ENCODE measurements at regions not wholly inside any gene's neighbourhood (a gene's known extent, or its start where the extent isn't known, plus 50 kb on each side); places are given as distances from the start of the nearest gene placed in this dataset.
A peak's percentile ranks its signal among the peaks of the same experiment; 100 is the strongest.

DNA sequence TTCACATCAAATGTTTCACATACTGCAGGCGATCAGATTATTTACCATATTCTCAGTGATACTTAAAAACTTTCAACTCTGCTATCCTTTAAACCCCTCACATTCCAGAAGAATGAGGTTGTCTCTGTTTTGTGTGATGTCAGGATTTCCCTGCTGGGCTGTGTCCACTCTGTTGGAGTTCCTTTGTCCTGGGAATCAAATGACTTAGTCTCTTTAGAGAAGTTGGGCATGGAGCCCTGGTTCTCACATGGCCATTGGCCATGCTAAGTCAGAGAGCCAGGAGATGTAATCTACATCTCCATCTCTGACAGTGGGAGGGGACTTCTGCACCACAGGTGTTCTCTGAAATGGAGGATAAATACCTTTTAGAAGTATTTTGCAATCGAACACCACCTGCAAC lies 205.1 kb upstream of the MAF start:
- Histone ChIP-seq H4K8ac (ENCODE audit: low read length) (no peak overlapping the region), H2BK120ac (ENCODE audit: low read depth, low read length) (no peak overlapping the region), H3K18ac (ENCODE audit: low read depth in 1 of 2, low read length in 2 of 2) (no peak overlapping the region), H4K91ac (ENCODE audit: low read length) (no peak overlapping the region), H3K4me3 (ENCODE audit: insufficient read depth in 1 of 2, low read depth in 1 of 2, low read length in 2 of 2) (no peak overlapping the region), H2BK15ac (ENCODE audit: low read depth, poor library complexity, severe bottlenecking) (no peak overlapping the region), H3K27me3 (ENCODE audit: control insufficient read depth in 1 of 2, insufficient read depth in 1 of 2, low read length in 2 of 2) (peaks cover 0 to 33% of the 10 kb centered on the region in 2 experiments), H3K4me2 (ENCODE audit: low read length, poor library complexity, severe bottlenecking) (no peak overlapping the region), H2AK5ac (ENCODE audit: low read length, severe bottlenecking) (no peak overlapping the region), H3K4me1 (ENCODE audit: control insufficient read depth, insufficient read depth, low read depth, low read length) (peaks cover 7% of the 10 kb centered on the region), H3K27ac (ENCODE audit: low read length, poor library complexity, severe bottlenecking) (no peak overlapping the region), H3K36me3 (ENCODE audit: control insufficient read depth in 1 of 2, insufficient read depth in 2 of 2, low read depth in 1 of 2, low read length in 2 of 2) (no peaks in the 10 kb centered on the region), H3K4ac (ENCODE audit: low read depth in 1 of 2, low read length in 2 of 2) (no peak overlapping the region), H3K23ac (ENCODE audit: low read length in 2 of 2) (no peak overlapping the region), H3K79me1 (replicated peaks; ENCODE audit: low read length, poor library complexity, severe bottlenecking) (no peaks in the 10 kb centered on the region), H3K9me3 (ENCODE audit: control insufficient read depth, low read length) (peaks cover 2% of the 10 kb centered on the region), H2BK12ac (ENCODE audit: low read length in 2 of 2) (no peak overlapping the region), H2AFZ (ENCODE audit: low read depth, low read length) (no peak overlapping the region), H3K9ac (ENCODE audit: low read length) (no peak overlapping the region), H2BK5ac (ENCODE audit: low read depth, low read length, poor library complexity, severe bottlenecking) (no peak overlapping the region), H3K14ac (ENCODE audit: low read length in 2 of 2) (no peak overlapping the region)
- no peak for DNase-seq
- WGBS, result 71% methylated on average over 1 of the region's 2 CpGs

DNA sequence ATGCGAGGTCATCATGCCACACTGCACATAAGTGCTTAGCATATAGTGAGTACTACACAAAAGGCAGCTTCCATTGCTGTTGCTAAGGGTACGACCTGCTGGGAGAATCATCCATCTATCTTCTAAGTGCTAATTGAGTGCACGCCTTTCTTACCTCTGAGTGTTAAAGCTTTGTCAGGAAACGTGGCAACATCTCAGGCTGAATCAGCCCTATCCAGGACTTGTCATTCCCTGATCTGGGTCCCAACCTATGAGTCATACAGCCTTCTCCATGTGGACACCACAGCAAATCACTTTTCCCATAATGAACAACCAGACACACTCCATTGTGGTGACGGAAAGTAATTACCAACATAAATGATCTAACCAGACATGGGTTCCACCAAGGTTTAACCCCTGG lies 201.1 kb upstream of the MAF start:
- Histone ChIP-seq H2AFZ (ENCODE audit: low read depth, low read length) (no peak overlapping the region), H3K9ac (ENCODE audit: low read length) (no peak overlapping the region), H2BK5ac (ENCODE audit: low read depth, low read length, poor library complexity, severe bottlenecking) (no peak overlapping the region), H2AK5ac (ENCODE audit: low read length, severe bottlenecking) (no peak overlapping the region), H3K27ac (ENCODE audit: low read length, poor library complexity, severe bottlenecking) (no peak overlapping the region), H2BK15ac (ENCODE audit: low read depth, poor library complexity, severe bottlenecking) (no peak overlapping the region), H2BK120ac (ENCODE audit: low read depth, low read length) (no peak overlapping the region), H3K36me3 (ENCODE audit: control insufficient read depth in 1 of 2, insufficient read depth in 2 of 2, low read depth in 1 of 2, low read length in 2 of 2) (no peaks in the 10 kb centered on the region), H2BK12ac (ENCODE audit: low read length in 2 of 2) (no peak overlapping the region), H3K4me2 (ENCODE audit: low read length, poor library complexity, severe bottlenecking) (no peak overlapping the region), H3K4ac (ENCODE audit: low read depth in 1 of 2, low read length in 2 of 2) (no peak overlapping the region), H3K9me3 (ENCODE audit: control insufficient read depth, low read length) (peaks cover 2% of the 10 kb centered on the region), H3K23ac (ENCODE audit: low read length in 2 of 2) (no peak overlapping the region), H3K4me3 (ENCODE audit: insufficient read depth in 1 of 2, low read depth in 1 of 2, low read length in 2 of 2) (no peak overlapping the region), H3K4me1 (ENCODE audit: control insufficient read depth, insufficient read depth, low read depth, low read length) (no peaks in the 10 kb centered on the region), H3K79me1 (replicated peaks; ENCODE audit: low read length, poor library complexity, severe bottlenecking) (no peaks in the 10 kb centered on the region), H4K91ac (ENCODE audit: low read length) (no peak overlapping the region), H3K14ac (ENCODE audit: low read length in 2 of 2) (no peak overlapping the region), H4K8ac (ENCODE audit: low read length) (no peak overlapping the region), H3K27me3 (ENCODE audit: control insufficient read depth in 1 of 2, insufficient read depth in 1 of 2, low read length in 2 of 2) (peaks cover 0 to 14% of the 10 kb centered on the region in 2 experiments), H3K18ac (ENCODE audit: low read depth in 1 of 2, low read length in 2 of 2) (no peak overlapping the region)
- 66% methylated on average over 5 of the region's 5 CpGs for WGBS
- peak; percentile 5 for DNase-seq

DNA sequence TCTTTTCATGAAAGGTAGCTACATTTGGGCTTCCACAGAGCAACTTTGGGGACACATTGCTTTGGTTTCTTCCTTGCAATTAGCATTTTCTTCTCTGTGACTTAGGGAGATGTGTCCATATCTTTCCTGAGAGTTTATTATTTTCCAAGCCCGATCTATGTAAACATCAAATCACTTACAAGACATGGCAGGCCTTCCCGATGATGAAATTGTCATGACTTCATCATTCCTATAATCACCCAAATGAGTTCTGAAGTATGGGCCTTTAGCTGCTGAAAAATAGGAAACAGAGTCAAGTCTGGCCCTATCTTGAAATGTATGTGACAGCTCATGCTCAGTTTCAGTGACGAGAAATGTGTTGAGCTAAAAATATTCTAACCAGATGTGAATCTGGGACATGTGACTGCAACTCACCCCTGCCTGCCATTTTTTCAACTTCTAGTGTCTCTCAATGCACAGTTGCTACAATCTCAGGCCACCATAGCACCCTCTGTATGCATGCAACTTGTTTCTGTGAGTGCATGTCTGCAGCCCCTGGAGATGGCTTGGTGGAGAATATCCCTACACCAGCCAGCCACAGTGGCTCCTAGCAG lies 199.6 kb upstream of the MAF start:
- H3K27ac ChIP-seq (ENCODE audit: low read length, poor library complexity, severe bottlenecking), result no peak overlapping the region
- no peak overlapping the region for H2AK5ac ChIP-seq (ENCODE audit: low read length, severe bottlenecking)
- H4K8ac ChIP-seq (ENCODE audit: low read length), result no peak overlapping the region
- peaks cover 0 to 7% of the 10 kb centered on the region in 2 experiments for H3K27me3 ChIP-seq (ENCODE audit: control insufficient read depth in 1 of 2, insufficient read depth in 1 of 2, low read length in 2 of 2)
- no peak overlapping the region for H2BK5ac ChIP-seq (ENCODE audit: low read depth, low read length, poor library complexity, severe bottlenecking)
- H3K14ac ChIP-seq (ENCODE audit: low read length in 2 of 2), result no peak overlapping the region
- no peak overlapping the region for H3K4ac ChIP-seq (ENCODE audit: low read depth in 1 of 2, low read length in 2 of 2)
- no peaks in the 10 kb centered on the region for H3K36me3 ChIP-seq (ENCODE audit: control insufficient read depth in 1 of 2, insufficient read depth in 2 of 2, low read depth in 1 of 2, low read length in 2 of 2)
- H3K4me2 ChIP-seq (ENCODE audit: low read length, poor library complexity, severe bottlenecking), result no peak overlapping the region
- H3K9ac ChIP-seq (ENCODE audit: low read length), result no peak overlapping the region
- no peaks in the 10 kb centered on the region for H3K4me1 ChIP-seq (ENCODE audit: control insufficient read depth, insufficient read depth, low read depth, low read length)
- no peaks in the 10 kb centered on the region for H3K79me1 ChIP-seq (replicated peaks; ENCODE audit: low read length, poor library complexity, severe bottlenecking)
- H2BK120ac ChIP-seq (ENCODE audit: low read depth, low read length), result no peak overlapping the region
- no peak overlapping the region for H3K23ac ChIP-seq (ENCODE audit: low read length in 2 of 2)
- no peak overlapping the region for H3K4me3 ChIP-seq (ENCODE audit: insufficient read depth in 1 of 2, low read depth in 1 of 2, low read length in 2 of 2)
- 69% methylated on average over 3 of the region's 3 CpGs for WGBS
- DNase-seq, result no peak
- H2BK12ac ChIP-seq (ENCODE audit: low read length in 2 of 2), result peak overlapping the region in 1 of 2 experiments; percentile 24
- no peak overlapping the region for H2AFZ ChIP-seq (ENCODE audit: low read depth, low read length)
- H2BK15ac ChIP-seq (ENCODE audit: low read depth, poor library complexity, severe bottlenecking), result no peak overlapping the region
- no peak overlapping the region for H4K91ac ChIP-seq (ENCODE audit: low read length)
- no peak overlapping the region for H3K18ac ChIP-seq (ENCODE audit: low read depth in 1 of 2, low read length in 2 of 2)
- peaks cover 2% of the 10 kb centered on the region for H3K9me3 ChIP-seq (ENCODE audit: control insufficient read depth, low read length)

DNA sequence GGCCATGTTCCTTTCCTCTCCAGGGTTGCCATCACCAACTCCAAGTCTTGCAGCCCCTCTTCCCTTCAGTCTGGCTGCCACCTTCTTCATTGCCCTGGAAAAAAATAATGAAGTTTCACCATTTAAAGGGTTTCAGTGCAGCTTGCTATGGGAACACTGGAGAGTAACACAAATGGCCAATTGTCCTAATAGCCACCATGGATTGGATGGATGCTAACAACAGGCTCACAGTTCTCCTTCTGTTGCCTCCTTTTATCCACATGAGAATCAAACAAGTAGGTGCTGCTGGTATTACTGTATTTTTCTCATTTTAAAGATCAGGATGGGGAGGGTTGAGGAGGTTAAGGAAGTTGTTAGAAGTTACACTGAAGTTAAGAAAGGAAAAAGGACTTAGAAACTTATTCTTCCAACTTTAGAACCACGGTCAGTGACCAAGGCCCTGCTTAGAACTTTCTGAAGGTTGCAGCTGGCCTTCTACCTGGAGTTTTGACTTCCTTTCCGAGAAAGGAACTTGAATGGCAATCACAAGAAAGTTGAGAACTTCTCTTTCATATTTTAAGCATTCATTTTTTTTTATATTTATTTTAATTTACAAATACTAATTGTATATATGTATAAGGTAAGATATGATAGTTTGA lies 198.0 kb upstream of the MAF start:
- H2BK5ac ChIP-seq (ENCODE audit: low read depth, low read length, poor library complexity, severe bottlenecking), result no peak overlapping the region
- no peaks in the 10 kb centered on the region for H3K79me1 ChIP-seq (replicated peaks; ENCODE audit: low read length, poor library complexity, severe bottlenecking)
- H3K4me2 ChIP-seq (ENCODE audit: low read length, poor library complexity, severe bottlenecking), result no peak overlapping the region
- H3K4me3 ChIP-seq (ENCODE audit: insufficient read depth in 1 of 2, low read depth in 1 of 2, low read length in 2 of 2), result no peak overlapping the region
- H3K36me3 ChIP-seq (ENCODE audit: control insufficient read depth in 1 of 2, insufficient read depth in 2 of 2, low read depth in 1 of 2, low read length in 2 of 2), result no peaks in the 10 kb centered on the region
- peaks cover 2% of the 10 kb centered on the region for H3K9me3 ChIP-seq (ENCODE audit: control insufficient read depth, low read length)
- H3K27me3 ChIP-seq (ENCODE audit: control insufficient read depth in 1 of 2, insufficient read depth in 1 of 2, low read length in 2 of 2), result no peaks in the 10 kb centered on the region
- H3K18ac ChIP-seq (ENCODE audit: low read depth in 1 of 2, low read length in 2 of 2), result no peak overlapping the region
- no peak overlapping the region for H3K14ac ChIP-seq (ENCODE audit: low read length in 2 of 2)
- no peak for DNase-seq
- no peaks in the 10 kb centered on the region for H3K4me1 ChIP-seq (ENCODE audit: control insufficient read depth, insufficient read depth, low read depth, low read length)
- no peak overlapping the region for H2AK5ac ChIP-seq (ENCODE audit: low read length, severe bottlenecking)
- no peak overlapping the region for H2BK120ac ChIP-seq (ENCODE audit: low read depth, low read length)
- no peak overlapping the region for H2AFZ ChIP-seq (ENCODE audit: low read depth, low read length)
- no peak overlapping the region for H4K8ac ChIP-seq (ENCODE audit: low read length)
- no peak overlapping the region for H3K9ac ChIP-seq (ENCODE audit: low read length)
- WGBS, result 78% methylated on average over 1 of the region's 2 CpGs
- no peak overlapping the region for H3K27ac ChIP-seq (ENCODE audit: low read length, poor library complexity, severe bottlenecking)
- no peak overlapping the region for H3K23ac ChIP-seq (ENCODE audit: low read length in 2 of 2)
- H3K4ac ChIP-seq (ENCODE audit: low read depth in 1 of 2, low read length in 2 of 2), result no peak overlapping the region
- no peak overlapping the region for H2BK12ac ChIP-seq (ENCODE audit: low read length in 2 of 2)
- no peak overlapping the region for H4K91ac ChIP-seq (ENCODE audit: low read length)
- no peak overlapping the region for H2BK15ac ChIP-seq (ENCODE audit: low read depth, poor library complexity, severe bottlenecking)
